LNCAP (cell line): ENCODE measurements at regions not wholly inside any gene's neighbourhood (a gene's known extent, or its start where the extent isn't known, plus 50 kb on each side); places are given as distances from the start of the nearest gene placed in this dataset.

Experiments
- CTCF ChIP-seq: fragments of 450-650 bp; IDR thresholded peaks from 2 replicates; pipeline ENCODE4 v1.5.1; 2017; ENCODE audit warnings: mild to moderate bottlenecking

- no peak for TF ChIP-seq CTCF
These were observed 464.9 kb downstream of the CDH2 start for GRCh38 chr18:27712066-27712465.

GRCh38 chr18:27711382-27711781 is 465.5 kb downstream of the CDH2 start:
- TF ChIP-seq CTCF: no peak

GRCh38 chr18:27709344-27709743 is 467.6 kb downstream of the CDH2 start:
- no peak for TF ChIP-seq CTCF

- TF ChIP-seq CTCF: no peak
These were observed 469.7 kb downstream of the CDH2 start for GRCh38 chr18:27707201-27707600.

- TF ChIP-seq CTCF: no peak
These were observed 472.1 kb downstream of the CDH2 start for GRCh38 chr18:27704736-27705361.

- no peak for TF ChIP-seq CTCF
These were observed 477.8 kb downstream of the CDH2 start for GRCh38 chr18:27699137-27699536.

- no peak for TF ChIP-seq CTCF
These were observed 480.8 kb downstream of the CDH2 start for GRCh38 chr18:27696148-27696547.

- TF ChIP-seq CTCF: no peak
These were observed 481.4 kb downstream of the CDH2 start for GRCh38 chr18:27695503-27695902.
